Head of caudate nucleus (tissue), 42 donors: ENCODE measurements at regions not wholly inside any gene's neighbourhood (a gene's known extent, or its start where the extent isn't known, plus 50 kb on each side); places are given as distances from the start of the nearest gene placed in this dataset.

Experiments used
- DNase-seq, 42 donors: peaks; one replicate each; pipeline versions ENCODE4 v3.0.0 to v3.0.0-alpha.2; 2020 to 2021; ENCODE audit warnings: mixed read lengths in 7 of 42
- intact Hi-C: fragments of 100-400 bp; cut with DNase I; formaldehyde crosslinking; loops from one replicate; pipeline ENCODE4 v1.15.0; 2022

- intact Hi-C loops = no loop called here
These were observed 138.1 kb upstream of the PLN start for GRCh38 chr6:118410001-118410400.

More at GRCh38 chr6:118410001-118410400, 138.1 kb upstream of the PLN start:
- DNase-seq = no peak
